ENCODE measurements at regions not wholly inside any gene's neighbourhood (a gene's known extent, or its start where the extent isn't known, plus 50 kb on each side); places are given as distances from the start of the nearest gene placed in this dataset.

- Histone ChIP-seq H3K4me3 (ENCODE audit: low read depth, low read length) (no peak overlapping the region), H3K9me3 (ENCODE audit: control insufficient read depth, insufficient read depth, low read length) (no peaks in the 10 kb centered on the region), H3K9ac (ENCODE audit: low read depth, low read length) (no peak overlapping the region), H3K4me1 (ENCODE audit: control insufficient read depth, insufficient read depth, low read length) (no peaks in the 10 kb centered on the region), H3K36me3 (ENCODE audit: control insufficient read depth, insufficient read depth, low read length) (no peaks in the 10 kb centered on the region), H3K27me3 (ENCODE audit: control insufficient read depth, insufficient read depth, low read length) (no peaks in the 10 kb centered on the region)
Observed at GRCh38 chr16:55045329-55045728, 114.7 kb downstream of the IRX5 start.

GRCh38 chr16:55045756-55046460 is 115.2 kb downstream of the IRX5 start:
- Histone ChIP-seq H3K4me3 (ENCODE audit: low read depth, low read length) (no peak overlapping the region), H3K4me1 (ENCODE audit: control insufficient read depth, insufficient read depth, low read length) (no peaks in the 10 kb centered on the region), H3K36me3 (ENCODE audit: control insufficient read depth, insufficient read depth, low read length) (no peaks in the 10 kb centered on the region), H3K9ac (ENCODE audit: low read depth, low read length) (no peak overlapping the region), H3K9me3 (ENCODE audit: control insufficient read depth, insufficient read depth, low read length) (no peaks in the 10 kb centered on the region), H3K27me3 (ENCODE audit: control insufficient read depth, insufficient read depth, low read length) (no peaks in the 10 kb centered on the region)

GRCh38 chr16:55046513-55046912 is 115.8 kb downstream of the IRX5 start:
- H3K4me3 ChIP-seq (ENCODE audit: low read depth, low read length), result no peak overlapping the region
- no peaks in the 10 kb centered on the region for H3K4me1 ChIP-seq (ENCODE audit: control insufficient read depth, insufficient read depth, low read length)
- no peak overlapping the region for H3K9ac ChIP-seq (ENCODE audit: low read depth, low read length)
- no peaks in the 10 kb centered on the region for H3K36me3 ChIP-seq (ENCODE audit: control insufficient read depth, insufficient read depth, low read length)
- no peaks in the 10 kb centered on the region for H3K27me3 ChIP-seq (ENCODE audit: control insufficient read depth, insufficient read depth, low read length)
- no peaks in the 10 kb centered on the region for H3K9me3 ChIP-seq (ENCODE audit: control insufficient read depth, insufficient read depth, low read length)

- Histone ChIP-seq H3K4me3 (ENCODE audit: low read depth, low read length) (no peak overlapping the region), H3K4me1 (ENCODE audit: control insufficient read depth, insufficient read depth, low read length) (no peaks in the 10 kb centered on the region), H3K27me3 (ENCODE audit: control insufficient read depth, insufficient read depth, low read length) (no peaks in the 10 kb centered on the region), H3K9me3 (ENCODE audit: control insufficient read depth, insufficient read depth, low read length) (no peaks in the 10 kb centered on the region), H3K9ac (ENCODE audit: low read depth, low read length) (no peak overlapping the region), H3K36me3 (ENCODE audit: control insufficient read depth, insufficient read depth, low read length) (no peaks in the 10 kb centered on the region)
Observed at GRCh38 chr16:55046916-55047315, 116.3 kb downstream of the IRX5 start.

DNA sequence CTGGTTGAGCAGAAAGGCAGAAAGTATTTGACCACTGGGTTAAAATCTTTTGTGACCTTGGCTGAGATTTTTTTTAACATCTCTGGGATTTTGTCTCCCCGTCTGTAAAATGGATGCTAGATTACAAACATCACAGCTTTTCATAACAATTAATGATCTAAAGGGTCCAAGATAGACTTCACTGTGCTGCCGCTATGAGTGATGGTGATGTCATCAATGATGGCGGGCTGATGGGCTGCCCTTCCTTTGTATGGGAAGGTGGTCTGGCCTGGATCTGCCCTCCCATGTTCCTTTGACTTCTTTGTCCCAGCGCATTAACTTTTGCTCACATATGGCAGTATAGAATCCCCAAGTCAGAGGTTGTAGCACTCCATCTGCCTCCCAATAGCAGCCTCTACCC is 116.7 kb downstream of the IRX5 start:
- H3K27me3 ChIP-seq (ENCODE audit: control insufficient read depth, insufficient read depth, low read length), result no peaks in the 10 kb centered on the region
- no peak overlapping the region for H3K9ac ChIP-seq (ENCODE audit: low read depth, low read length)
- no peak overlapping the region for H3K4me3 ChIP-seq (ENCODE audit: low read depth, low read length)
- no peaks in the 10 kb centered on the region for H3K36me3 ChIP-seq (ENCODE audit: control insufficient read depth, insufficient read depth, low read length)
- H3K9me3 ChIP-seq (ENCODE audit: control insufficient read depth, insufficient read depth, low read length), result no peaks in the 10 kb centered on the region
- no peaks in the 10 kb centered on the region for H3K4me1 ChIP-seq (ENCODE audit: control insufficient read depth, insufficient read depth, low read length)

GRCh38 chr16:55047903-55048497 is 117.3 kb downstream of the IRX5 start:
- Histone ChIP-seq H3K4me3 (ENCODE audit: low read depth, low read length) (no peak overlapping the region), H3K27me3 (ENCODE audit: control insufficient read depth, insufficient read depth, low read length) (no peaks in the 10 kb centered on the region), H3K9ac (ENCODE audit: low read depth, low read length) (no peak overlapping the region), H3K36me3 (ENCODE audit: control insufficient read depth, insufficient read depth, low read length) (no peaks in the 10 kb centered on the region), H3K4me1 (ENCODE audit: control insufficient read depth, insufficient read depth, low read length) (no peaks in the 10 kb centered on the region), H3K9me3 (ENCODE audit: control insufficient read depth, insufficient read depth, low read length) (no peaks in the 10 kb centered on the region)

GRCh38 chr16:55048745-55049144 is 118.1 kb downstream of the IRX5 start:
- Histone ChIP-seq H3K9me3 (ENCODE audit: control insufficient read depth, insufficient read depth, low read length) (no peaks in the 10 kb centered on the region), H3K36me3 (ENCODE audit: control insufficient read depth, insufficient read depth, low read length) (no peaks in the 10 kb centered on the region), H3K4me1 (ENCODE audit: control insufficient read depth, insufficient read depth, low read length) (no peaks in the 10 kb centered on the region), H3K9ac (ENCODE audit: low read depth, low read length) (no peak overlapping the region), H3K27me3 (ENCODE audit: control insufficient read depth, insufficient read depth, low read length) (no peaks in the 10 kb centered on the region), H3K4me3 (ENCODE audit: low read depth, low read length) (no peak overlapping the region)

DNA sequence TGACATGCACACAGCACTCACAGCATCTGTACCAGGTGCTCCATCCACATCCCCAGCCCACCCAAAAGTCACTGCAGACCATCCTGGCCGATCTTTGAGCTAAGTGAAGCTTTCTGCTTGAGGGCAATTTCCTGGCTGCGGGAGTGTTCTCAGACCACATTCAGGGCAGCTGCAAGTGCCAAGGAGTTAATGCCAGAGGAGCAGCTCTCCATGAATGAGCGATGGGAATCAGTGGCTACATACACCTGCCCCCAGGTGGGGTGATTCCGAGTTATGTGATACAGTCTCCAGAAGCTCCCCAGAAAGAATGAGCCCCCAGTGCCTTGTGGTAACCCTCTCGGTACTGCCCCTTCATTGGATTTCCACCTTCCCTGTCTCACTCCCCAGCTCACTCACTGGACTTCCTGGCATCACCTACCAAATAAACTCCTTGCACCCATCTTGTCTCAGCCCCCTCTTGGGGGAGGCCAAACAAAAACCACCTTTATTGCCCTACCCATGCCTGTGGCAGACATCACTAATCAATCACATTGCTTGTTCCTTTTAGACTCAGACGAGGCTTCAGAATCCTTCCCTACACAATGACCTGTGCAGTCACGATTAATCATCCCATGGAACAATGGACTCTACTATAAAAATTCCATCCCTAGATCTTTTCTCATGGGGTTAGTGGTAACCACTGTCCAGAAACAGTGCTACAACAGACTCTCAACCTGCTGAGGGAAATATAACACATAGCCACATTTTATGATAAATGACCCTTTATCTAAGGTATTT is 121.1 kb downstream of the IRX5 start:
- Histone ChIP-seq H3K4me3 (ENCODE audit: low read depth, low read length) (no peak overlapping the region), H3K36me3 (ENCODE audit: control insufficient read depth, insufficient read depth, low read length) (no peaks in the 10 kb centered on the region), H3K27me3 (ENCODE audit: control insufficient read depth, insufficient read depth, low read length) (peaks cover 16% of the 10 kb centered on the region), H3K9ac (ENCODE audit: low read depth, low read length) (no peak overlapping the region), H3K4me1 (ENCODE audit: control insufficient read depth, insufficient read depth, low read length) (peaks cover 2% of the 10 kb centered on the region), H3K9me3 (ENCODE audit: control insufficient read depth, insufficient read depth, low read length) (no peaks in the 10 kb centered on the region)

DNA sequence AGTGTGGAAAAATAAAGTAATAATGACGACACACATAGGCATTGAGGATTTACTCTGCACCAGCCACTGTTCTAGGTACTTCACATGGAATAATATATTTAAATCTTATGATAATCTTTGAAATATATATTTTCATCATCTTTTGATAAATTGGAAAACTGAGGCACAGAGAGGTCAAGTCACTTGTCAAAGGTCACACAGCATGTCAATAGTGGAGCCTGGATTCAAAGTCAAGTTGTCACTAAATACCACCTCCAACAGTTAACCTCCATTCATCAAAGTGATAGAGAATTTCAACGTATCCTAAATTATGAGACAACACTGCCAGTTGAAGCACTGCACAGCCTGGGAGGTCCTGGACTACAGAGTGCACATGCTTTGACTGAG is 121.7 kb downstream of the IRX5 start:
- no peaks in the 10 kb centered on the region for H3K36me3 ChIP-seq (ENCODE audit: control insufficient read depth, insufficient read depth, low read length)
- peaks cover 2% of the 10 kb centered on the region for H3K4me1 ChIP-seq (ENCODE audit: control insufficient read depth, insufficient read depth, low read length)
- no peak overlapping the region for H3K4me3 ChIP-seq (ENCODE audit: low read depth, low read length)
- H3K9me3 ChIP-seq (ENCODE audit: control insufficient read depth, insufficient read depth, low read length), result no peaks in the 10 kb centered on the region
- H3K27me3 ChIP-seq (ENCODE audit: control insufficient read depth, insufficient read depth, low read length), result peaks cover 22% of the 10 kb centered on the region
- H3K9ac ChIP-seq (ENCODE audit: low read depth, low read length), result no peak overlapping the region

DNA sequence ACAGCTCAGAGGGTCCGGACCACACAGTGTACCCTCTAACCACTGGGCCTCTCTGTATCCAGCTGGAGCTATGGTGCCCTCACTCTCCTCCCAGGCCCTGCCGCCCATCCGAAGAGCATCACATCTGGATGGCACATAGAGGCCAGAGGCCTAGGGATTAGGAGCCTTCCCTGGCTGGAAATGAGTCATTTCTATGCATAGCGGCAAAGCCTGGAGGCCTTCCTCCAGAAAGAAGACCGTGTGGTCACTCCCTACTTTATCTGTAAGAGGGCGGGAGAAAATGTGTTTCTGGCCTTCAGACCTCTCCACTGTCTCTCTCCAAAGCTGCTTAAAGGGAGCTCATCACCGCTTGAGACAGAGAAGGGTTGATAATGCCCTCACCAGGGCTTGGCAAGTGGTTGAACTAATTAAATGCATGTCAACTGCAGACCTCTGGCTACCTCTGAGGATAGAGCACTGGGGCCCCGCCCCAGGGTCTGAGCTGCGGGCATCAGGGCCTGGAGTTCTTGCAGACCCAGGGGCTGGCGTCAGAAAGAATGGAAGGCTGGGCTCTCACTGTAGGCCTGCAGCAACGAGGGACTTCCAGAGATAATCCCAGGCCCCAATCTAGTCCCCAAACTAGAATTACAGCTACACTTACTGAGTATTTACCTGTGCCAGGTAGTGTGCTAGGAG is 122.2 kb downstream of the IRX5 start:
- Histone ChIP-seq H3K36me3 (ENCODE audit: control insufficient read depth, insufficient read depth, low read length) (no peaks in the 10 kb centered on the region), H3K27me3 (ENCODE audit: control insufficient read depth, insufficient read depth, low read length) (peaks cover 27% of the 10 kb centered on the region), H3K9me3 (ENCODE audit: control insufficient read depth, insufficient read depth, low read length) (no peaks in the 10 kb centered on the region), H3K9ac (ENCODE audit: low read depth, low read length) (no peak overlapping the region), H3K4me3 (ENCODE audit: low read depth, low read length) (no peak overlapping the region), H3K4me1 (ENCODE audit: control insufficient read depth, insufficient read depth, low read length) (peaks cover 2% of the 10 kb centered on the region)

DNA sequence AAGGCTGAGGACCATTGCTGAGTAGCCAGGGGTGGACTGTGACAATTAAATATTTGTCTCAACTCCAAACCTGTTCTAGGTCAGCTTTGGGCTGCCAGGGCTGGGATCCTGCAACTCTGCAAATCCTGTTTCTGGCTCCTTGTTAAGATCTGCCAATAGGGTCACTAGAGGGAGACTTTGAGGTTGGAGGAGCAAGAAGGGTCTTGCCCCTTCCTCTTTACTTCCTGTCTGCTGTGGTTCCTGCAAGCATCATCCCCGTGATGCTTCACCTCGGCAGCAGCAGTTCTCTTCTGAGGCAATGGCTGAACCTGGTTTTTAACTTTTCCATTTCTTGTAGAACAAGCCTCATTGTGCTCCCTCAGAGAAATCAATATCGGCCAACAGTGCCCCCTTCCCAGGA is 124.6 kb downstream of the IRX5 start:
- Histone ChIP-seq H3K9ac (ENCODE audit: low read depth, low read length) (no peak overlapping the region), H3K4me1 (ENCODE audit: control insufficient read depth, insufficient read depth, low read length) (peaks cover 2% of the 10 kb centered on the region), H3K36me3 (ENCODE audit: control insufficient read depth, insufficient read depth, low read length) (no peaks in the 10 kb centered on the region), H3K9me3 (ENCODE audit: control insufficient read depth, insufficient read depth, low read length) (no peaks in the 10 kb centered on the region), H3K27me3 (ENCODE audit: control insufficient read depth, insufficient read depth, low read length) (peaks cover 42% of the 10 kb centered on the region), H3K4me3 (ENCODE audit: low read depth, low read length) (no peak overlapping the region)

Data from iPS-15b (cell line).